Endothelial cell of hepatic sinusoid (primary cell): ENCODE measurements at regions not wholly inside any gene's neighbourhood (a gene's known extent, or its start where the extent isn't known, plus 50 kb on each side); places are given as distances from the start of the nearest gene placed in this dataset.
"Not testable (repeated sequence)": the region's sequence is repeated elsewhere in the genome, so short reads cannot be mapped to it uniquely, and the experiment has no call there.

Experiments used
- in situ Hi-C: cut with HindIII; loops from 2 replicates; pipeline ENCODE4 v1.10.0; 2017; ENCODE audit warnings: low sequenced_read_pairs

GRCh38 chr1:14129009-14129408 lies 429.0 kb downstream of the PRDM2 start:
- in situ Hi-C loops = no loop called here

DNA sequence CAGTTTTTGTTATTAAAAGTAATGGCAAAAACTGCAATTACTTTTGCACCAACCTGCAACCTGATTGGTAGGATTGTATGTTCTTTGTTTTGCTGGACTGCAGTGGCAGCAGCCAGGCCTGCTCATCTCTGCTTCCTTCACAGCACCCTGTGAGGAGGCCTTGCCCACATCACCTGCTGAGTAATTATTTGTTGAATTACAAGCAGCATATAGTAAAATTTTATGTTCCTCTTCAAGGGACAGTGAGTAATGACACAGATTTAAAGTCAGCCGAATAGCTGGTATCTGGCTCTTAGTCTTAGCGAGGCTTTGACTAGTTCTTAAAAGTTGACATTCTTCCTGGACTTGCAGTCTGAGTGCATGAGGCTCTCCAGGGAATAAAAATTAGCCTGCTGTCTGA lies 435.1 kb downstream of the PRDM2 start:
- in situ Hi-C loops = no loop called here

DNA sequence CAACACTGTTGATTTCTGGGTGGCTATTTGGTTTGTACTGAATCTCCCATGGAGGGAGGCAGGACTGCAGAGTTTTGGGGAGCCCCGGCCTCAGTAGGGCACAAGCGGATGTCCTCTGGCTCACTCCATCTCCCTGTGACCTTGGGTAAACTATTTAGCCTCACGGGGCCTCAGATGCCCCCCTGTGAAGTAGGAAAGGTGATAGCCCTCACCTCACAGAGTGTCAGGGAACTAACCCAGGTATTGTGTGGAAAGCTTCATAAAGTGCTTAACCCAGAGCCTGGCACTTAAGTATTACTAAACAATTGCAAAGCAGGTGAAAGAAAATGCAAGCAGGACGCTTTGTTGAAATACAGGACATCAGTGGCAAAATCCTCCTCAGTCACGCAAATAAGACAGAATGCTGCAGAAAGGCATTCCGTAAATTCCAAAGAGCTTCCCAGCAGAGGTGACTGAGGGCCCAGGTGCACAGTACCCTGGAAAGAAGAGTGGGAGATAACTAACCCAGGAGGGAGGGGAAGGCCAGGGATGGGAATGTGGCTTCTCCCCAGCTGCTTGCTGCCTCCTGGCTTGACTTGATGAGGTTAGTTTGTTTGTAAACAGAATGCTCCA lies 436.3 kb downstream of the PRDM2 start:
- in situ Hi-C loops = no loop called here

- in situ Hi-C loops = no loop called here
These were observed 436.9 kb downstream of the PRDM2 start for GRCh38 chr1:14136881-14137280.

DNA sequence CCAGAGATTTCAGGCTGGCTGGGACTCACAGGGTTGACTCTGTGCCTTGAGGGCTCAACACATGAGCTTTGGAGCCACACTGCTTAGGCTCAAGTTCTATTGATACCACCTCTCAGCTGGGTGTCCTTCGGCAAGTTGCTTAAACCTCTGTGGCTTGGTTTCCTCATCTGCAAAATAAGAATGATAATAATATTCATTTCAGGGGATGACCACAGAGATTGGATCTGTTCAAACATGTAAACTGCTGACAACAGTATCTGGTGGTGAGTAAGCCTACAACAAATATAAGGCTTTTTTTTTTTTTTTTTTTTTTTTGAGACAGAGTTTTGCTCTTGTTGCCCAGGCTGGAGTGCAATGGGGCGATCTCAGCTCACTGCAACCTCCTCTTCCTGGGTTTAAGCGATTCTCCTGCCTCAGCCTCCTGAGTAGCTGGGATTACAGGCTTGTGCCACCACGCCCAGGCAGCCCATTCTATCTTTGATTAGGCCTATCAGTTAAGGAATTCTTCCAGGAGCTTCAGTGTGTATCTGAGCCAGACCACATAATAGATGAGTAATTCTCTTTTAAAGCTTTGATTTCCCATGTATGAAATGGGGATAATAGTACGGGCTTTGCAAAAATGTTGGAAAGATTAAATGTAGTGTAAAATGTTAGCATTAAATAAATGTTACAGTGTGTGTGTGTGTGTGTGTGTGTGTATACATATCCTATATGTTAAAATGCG lies 437.6 kb downstream of the PRDM2 start:
- in situ Hi-C loops = no loop called here

DNA sequence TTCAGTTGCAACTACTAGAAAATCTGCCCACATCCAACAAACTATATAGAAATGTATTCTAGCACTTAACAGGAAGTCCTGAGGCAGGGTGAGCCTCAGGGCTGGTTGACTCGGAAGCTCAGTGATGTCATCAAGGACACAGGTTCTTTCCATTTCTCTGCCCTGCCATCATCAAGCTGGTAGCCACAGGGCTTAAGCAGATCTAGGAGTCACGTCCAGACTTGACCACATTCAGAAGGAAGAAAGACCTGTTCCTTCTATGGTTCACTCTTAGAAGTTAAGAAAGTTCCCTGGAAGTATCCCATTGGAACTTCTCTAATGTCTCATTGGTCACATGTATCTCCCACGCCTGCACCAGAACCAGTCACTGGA lies 438.1 kb downstream of the PRDM2 start:
- in situ Hi-C loops = no loop called here

GRCh38 chr1:14138687-14139086 lies 438.7 kb downstream of the PRDM2 start:
- in situ Hi-C loops = no loop called here

- in situ Hi-C loops = no loop called here
These were observed 440.9 kb downstream of the PRDM2 start for GRCh38 chr1:14140831-14141401.

- in situ Hi-C loops = no loop called here
These were observed 441.7 kb downstream of the PRDM2 start for GRCh38 chr1:14141656-14142055.

GRCh38 chr1:14142397-14143100 lies 442.6 kb downstream of the PRDM2 start:
- in situ Hi-C loops = no loop called here

- in situ Hi-C loops = no loop called here
These were observed 443.8 kb downstream of the PRDM2 start for GRCh38 chr1:14143777-14144176.

- in situ Hi-C loops = no loop called here
These were observed 448.5 kb downstream of the PRDM2 start for GRCh38 chr1:14148526-14148925.

- in situ Hi-C loops = no loop called here
These were observed 449.1 kb upstream of the KAZN start for GRCh38 chr1:14149431-14149830.

DNA sequence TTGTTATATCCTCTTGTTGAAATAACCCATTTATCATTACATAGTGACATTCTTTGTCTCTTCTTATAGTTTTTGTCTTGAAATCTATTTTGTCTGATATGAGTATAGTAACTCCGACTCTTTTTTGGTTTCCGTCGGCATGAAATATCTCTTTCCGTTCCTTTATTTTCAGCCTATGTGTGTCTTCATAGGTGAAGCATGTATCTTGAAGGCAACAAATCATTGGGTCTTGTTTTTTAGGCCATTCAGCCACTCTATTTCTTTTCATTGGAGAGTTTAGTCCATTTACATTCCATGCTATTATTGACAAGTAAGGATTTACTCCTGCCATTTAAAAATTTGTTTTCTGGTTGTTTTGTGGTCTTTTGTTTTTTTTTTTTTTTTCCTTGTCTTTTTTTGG lies 441.9 kb upstream of the KAZN start:
- in situ Hi-C loops = no loop called here

- in situ Hi-C loops = loop anchor here (10.0 kb wide), 1 partner anchor 534 kb away; no protein-coding TSS in a partner anchor
These were observed 437.7 kb upstream of the KAZN start for GRCh38 chr1:14160781-14161180.

DNA sequence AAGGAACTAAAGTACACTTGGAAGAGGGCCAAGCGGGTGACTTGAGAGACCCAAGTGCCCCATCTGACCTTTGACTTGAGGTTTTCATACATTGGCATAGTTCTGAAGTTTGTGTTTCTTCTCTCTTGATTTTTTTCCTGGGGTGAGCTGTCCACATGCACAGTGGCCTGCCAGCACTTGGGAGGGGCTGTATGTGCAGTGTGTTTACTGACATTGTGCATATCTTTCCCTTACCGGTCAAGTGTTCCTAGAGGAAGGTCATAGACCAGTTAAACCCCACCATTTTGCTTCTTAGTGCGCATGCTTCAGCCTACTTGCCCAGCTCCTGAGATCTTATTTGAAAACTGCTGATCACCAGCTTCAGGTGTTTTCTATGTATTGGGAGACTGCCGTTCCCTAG lies 435.2 kb upstream of the KAZN start:
- in situ Hi-C loops = loop anchor here (10.0 kb wide), 1 partner anchor 532 kb away; no protein-coding TSS in a partner anchor

DNA sequence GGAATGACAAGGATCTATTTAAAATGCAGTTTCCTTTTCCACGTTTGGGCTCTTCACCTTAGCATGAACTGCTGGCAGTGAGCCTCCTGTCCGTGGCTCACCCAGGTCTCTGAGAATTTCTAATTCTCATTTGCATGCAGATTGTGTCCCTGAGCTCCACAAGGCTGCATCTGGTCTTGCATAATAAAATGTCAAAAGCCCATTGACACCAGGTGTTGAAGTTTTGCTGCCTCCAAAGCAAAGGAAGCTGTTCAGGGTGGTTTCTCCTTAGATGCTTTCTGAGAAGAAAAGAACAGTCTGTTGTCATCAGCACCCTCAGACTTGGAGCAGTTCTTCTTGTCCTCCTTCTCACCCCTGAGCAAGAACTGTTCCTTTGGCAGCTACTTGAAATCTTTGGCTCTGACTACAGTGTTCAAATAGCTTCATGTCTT lies 433.1 kb upstream of the KAZN start:
- in situ Hi-C loops = loop anchor here (10.0 kb wide), 1 partner anchor 529 kb away; no protein-coding TSS in a partner anchor

GRCh38 chr1:14167884-14168283 lies 430.6 kb upstream of the KAZN start:
- in situ Hi-C loops = loop anchor here (10.0 kb wide), 1 partner anchor 527 kb away; no protein-coding TSS in a partner anchor

- in situ Hi-C loops = loop anchor here (10.0 kb wide), 1 partner anchor 526 kb away; no protein-coding TSS in a partner anchor
These were observed 430.0 kb upstream of the KAZN start for GRCh38 chr1:14168326-14169063.

DNA sequence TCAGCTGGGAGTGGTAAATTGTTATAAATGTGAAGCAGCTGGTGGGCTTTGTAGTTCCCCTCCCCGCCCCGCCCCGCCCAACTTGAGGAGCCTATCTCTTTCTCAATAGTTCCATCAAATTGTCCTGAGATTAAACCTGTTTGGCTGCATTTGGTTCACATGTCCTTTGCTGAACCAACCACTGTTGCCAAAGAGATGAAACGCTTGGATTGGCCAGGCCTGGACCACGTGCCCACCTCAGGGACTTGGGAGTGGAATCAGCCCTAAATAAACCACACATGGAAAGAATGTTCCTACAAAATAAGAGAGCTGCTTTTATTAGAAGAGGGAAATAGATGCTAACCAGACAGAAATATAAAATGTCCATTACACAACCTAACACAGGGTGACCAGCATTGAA lies 424.9 kb upstream of the KAZN start:
- in situ Hi-C loops = no loop called here

DNA sequence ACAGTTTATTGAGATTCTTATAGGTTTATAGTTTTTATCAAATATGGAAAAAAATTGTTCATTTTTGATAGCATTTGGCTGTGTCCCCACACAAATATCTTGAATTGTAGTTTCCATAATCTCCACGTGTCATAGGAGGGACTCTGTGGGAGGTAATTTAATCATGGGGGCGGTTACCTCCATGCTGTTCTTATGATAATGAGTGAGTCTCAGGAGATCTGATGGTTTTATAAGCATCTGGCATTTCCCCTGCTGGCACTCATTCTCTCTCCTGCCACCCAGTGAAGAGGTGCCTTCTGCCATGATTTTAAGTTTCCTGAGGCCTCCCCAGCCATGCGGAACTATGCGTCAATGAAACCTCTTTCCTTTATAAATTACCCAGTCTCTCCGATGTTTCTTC lies 420.6 kb upstream of the KAZN start:
- in situ Hi-C loops = not testable (repeated sequence)
